ENCODE measurements at regions not wholly inside any gene's neighbourhood (a gene's known extent, or its start where the extent isn't known, plus 50 kb on each side); places are given as distances from the start of the nearest gene placed in this dataset.

DNA sequence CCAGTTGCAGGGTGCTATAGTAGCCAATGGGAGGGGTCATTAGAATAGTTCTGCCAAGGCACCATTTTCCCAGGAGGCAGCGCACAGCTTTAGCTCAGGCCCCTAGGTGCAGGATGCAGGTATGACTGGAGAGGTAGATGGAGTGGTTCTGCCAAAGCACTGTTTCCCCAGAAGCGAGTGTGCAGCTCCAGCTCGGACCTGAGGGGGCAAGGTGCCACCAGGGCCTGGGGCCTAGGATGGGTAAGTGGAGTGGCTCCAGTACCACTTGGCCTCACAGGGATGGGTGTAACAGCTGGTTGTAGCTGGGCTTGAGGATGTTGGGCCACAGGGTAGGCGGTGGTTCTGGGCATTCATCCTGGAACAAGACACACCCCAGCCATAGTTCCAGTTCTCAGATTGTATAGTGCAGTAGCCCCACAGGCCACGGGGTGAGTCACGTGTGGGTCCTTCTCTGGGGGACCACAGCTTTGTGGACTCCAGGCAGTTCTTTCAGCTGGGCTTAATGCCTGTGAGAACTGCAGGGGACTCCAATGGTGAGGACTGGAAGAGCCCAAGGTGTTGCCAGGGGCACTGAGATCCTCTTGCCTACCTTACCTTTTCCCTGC lies 185.5 kb upstream of the ANKH start:
- no peak for TF ChIP-seq GATA2 (IDR thresholded peaks at IDR 0.05; ENCODE audit: low read depth, low read length)
- TF ChIP-seq GATA3 (IDR thresholded peaks at IDR 0.05; ENCODE audit: low read depth, low read length) = no peak
